Stimulated activated CD4-positive, alpha-beta T cell treated with anti-CD3 and anti-CD28 coated beads, Interleukin-2, amount 100 ng/mL, for 48 hours (primary cell): ENCODE measurements at regions not wholly inside any gene's neighbourhood (a gene's known extent, or its start where the extent isn't known, plus 50 kb on each side); places are given as distances from the start of the nearest gene placed in this dataset.

Experiments
- DNase-seq, 2 donors: peaks; one replicate each; pipeline ENCODE4 v3.0.0-alpha.2; 2020

DNA sequence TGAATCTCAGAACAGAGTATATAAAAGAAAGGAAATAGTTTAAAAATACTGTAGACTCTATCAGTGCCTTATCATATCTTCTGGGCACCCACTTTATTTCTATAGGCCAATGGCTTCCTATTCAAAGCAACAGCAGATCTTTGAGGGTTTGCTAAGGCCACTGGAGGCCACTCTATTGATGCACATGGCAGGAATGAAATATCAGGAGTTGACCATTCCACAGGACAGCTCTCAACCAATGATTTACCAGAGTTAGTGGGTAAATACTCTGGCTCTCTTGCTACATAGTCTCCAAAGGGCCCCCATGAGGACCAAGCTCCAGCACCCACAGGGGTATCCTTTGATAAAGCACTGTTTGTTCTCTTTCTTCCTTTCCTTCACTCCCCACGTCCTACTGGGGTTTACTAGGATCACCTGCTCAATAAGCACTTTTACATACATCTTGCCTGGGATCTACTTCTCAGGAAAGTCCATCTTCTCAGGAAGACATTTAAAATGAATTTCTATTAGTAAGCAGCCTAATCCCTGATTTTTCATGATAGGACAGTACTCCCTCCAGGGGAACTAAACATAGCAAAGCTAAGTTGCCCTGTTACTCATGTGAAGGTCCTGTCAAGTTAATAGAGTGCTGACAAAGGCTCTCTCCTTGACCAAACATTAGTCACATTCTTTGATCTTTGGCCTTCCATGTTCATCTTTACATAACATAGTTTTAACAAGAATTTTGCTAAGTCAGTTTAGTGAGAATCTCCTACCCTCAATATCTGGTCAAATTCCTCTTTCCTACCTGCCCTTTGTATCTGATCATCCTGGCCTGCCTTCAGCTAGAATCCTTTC is 459.7 kb downstream of the GRXCR1 start:
- DNase-seq, result no peak

DNA sequence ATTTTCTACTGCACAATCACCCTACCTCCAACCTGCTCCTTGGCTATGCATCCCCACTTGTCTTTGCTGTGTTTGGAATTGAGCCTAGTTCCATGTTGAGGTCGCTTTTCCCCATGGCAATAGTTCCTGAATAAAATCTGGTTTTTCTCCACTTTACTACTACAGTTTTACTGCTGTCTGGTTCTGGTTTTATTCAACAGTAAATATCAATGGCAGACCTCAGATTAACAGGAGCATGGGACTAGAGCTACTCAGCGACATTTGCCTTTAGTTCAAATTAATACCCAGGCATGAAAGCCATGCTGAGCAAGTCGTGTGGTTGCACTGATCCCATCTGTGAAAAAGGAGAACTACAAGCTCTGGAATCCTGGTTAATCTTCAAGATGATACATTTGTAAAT is 460.3 kb downstream of the GRXCR1 start:
- no peak for DNase-seq

DNA sequence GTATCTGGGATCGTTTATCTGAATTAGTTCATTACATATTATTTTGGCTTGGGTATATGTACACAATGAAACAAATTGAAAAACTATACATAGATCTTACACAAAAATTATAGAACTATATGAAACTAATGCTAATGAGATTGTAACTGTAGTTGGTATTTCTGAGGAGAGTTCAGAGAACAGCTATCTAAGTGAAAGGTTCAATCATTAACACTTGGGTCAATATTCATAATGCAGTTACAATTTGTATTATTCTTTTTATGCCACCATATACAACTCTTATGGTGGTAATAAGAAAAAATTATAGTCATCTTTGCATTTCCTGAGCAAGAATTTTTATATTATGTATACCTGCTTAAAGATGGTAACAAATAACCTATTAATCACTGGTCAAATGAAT is 461.0 kb downstream of the GRXCR1 start:
- no peak for DNase-seq

DNA sequence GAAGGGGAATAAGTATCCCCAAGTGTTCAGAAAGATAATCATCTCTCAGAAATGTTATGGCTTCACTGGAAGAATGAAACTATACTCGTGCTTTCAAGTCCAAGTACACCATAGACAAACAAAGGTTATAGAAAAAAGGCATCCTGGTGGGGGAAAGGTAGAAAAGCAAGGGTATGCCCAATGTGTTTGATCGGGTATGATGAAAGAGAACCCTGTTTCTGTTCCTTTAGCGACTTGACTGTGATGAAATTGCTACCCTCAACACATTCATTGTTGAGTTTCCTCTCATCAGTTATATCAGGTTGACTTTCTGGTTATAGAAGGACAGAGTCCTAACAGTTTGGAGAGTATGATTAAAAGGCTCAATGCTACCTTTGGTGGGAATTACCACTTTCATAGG is 464.3 kb downstream of the GRXCR1 start:
- DNase-seq, result no peak

DNA sequence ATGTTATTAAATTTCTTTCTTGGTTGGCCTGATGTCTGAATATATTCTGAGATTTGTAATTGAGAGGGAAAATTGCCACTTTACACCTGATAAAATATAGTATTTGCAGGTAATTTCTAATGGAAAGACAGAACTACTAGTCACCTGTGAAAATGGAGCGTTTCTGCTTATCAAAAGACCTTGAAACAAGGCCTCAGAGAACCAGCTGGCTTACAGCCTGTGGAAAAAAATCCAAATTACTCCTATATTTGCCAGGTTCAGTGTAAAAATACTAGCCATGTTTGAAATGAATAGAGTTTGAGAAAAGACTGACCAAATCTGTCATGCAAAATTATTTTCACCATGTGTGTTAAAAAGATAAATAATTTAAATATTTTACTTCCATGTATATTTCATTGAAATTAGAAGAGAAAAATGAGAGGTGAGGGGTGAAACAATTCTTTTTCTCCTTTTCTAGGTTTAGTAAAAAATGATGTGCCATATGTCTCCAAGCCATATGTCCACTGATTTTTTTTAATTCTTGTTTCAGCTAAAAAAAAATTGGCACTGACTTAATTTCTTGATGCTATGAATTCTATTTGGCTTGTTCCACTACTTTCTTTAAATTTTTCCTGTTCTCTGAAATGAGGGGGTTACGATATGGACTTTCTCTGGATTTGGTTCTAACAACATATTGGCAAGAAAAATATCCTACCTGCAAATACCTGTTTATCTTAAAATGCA is 464.9 kb downstream of the GRXCR1 start:
- no peak for DNase-seq

DNA sequence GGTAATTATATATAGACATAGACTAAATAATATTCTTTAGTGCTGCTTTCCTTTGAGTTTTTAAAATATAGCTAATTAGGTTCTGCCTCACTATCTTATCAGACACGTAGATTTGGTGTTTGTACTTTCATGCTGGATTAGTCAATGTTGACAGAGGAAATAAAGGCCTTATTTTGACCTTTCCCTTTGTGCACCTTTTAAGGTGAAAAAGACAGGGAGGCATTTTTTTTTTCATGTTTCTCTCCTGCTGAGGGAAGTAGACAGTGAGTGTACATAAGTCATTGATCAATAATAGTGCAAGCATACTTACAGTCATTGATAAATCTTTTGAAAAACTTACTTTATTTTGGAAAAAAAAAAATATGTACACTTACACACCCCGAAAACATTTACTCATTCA is 467.8 kb downstream of the GRXCR1 start:
- no peak for DNase-seq

DNA sequence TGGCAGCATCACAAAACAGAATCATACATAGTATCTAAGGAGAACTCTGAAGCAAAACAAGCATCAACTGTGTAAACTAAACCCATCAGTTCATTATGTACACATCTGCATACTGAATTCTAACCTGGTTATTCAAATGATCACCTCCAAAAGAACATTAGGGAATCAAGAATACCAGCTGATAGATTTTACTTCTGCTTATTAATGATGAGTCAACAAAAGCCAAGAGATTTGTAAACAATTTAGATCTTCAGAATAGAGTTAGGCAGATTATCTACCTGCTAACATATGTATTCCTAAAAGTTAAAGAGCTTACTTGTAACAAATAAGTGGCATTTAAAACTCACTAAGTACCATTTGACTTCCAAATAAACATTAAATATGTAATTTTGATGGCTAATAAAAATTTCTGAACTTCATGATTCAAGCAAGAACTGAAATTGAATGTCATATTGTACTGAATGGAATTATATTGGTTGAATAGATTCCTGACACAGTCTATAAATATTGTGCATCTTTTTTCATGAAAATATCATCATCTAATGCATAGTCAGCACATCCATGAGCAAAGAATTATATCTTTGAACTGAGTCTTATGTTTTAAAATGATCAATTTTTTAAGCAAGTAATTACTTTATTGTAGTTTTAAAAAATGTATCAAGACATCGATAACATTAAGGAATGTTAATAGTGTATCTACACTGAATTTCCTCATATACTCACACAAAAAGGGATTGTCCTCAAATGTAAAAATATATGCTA is 470.5 kb downstream of the GRXCR1 start:
- DNase-seq, result no peak

DNA sequence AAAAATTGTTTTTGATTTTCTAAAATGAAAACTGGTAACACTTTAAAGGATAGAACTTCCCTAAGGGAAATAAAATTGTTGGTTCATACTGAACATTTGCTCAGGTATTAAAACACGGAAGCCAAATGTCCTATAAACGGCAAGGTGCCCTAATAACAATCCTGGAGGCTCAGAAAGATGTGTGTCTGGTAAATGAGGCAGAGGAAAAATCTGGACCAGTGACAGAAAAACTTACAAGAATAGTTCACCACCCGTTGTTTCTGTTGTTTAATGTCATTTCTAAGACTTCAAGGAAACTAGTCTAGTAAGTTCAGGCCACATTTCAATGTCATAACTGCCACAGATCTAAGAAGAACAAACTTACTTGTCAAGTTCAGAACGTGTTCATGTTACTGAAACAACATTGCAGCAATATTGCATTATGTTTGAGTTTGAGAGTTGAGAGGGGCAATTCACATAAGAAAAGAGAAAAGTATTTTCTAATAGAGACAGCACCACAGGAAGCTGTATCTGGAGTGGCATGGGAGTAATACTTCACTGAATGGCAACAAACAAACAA is 476.6 kb downstream of the GRXCR1 start:
- DNase-seq, result no peak

DNA sequence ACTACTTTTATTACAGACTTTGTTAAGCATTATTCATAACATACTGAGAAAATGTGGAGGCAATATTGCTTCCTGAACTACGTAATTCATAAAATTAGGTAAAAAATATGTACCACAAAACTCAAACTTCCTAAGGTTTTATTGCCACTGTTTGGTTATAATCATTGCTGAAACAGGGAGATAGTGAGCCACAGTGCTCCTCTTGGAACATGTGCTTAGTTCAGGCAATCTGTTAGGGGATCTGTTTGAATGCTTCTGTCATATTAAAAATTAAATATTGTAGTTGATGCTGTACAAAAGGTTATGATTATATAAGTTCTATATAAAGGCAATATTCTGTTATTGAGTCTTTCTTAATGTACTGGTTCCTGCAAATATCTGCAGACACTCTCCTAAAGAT is 480.7 kb downstream of the GRXCR1 start:
- DNase-seq, result no peak

DNA sequence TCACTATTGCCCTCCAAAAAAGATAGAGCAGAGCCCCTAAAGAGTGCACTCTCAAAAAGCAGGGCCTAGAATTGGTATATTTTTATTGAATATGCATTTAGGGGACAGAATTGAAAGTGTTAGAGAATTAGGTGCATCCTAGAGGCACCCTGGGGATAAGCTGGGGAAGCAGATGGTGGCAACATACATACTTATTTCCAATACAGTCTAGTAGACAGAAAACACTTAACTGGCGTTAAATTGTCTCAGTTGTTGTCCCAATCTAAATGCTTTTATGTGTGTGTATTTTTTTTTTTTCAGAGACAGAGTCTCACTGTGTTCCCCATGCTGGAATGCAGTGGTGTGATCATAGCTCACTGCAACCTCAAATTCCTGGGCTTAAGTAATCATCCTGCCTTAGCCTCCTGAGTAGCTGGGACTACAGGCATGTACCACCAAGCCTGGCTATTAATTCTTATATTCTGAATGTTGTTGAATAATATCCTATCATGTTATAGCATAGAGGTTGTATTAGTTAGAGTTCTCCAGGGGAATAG is 481.8 kb downstream of the GRXCR1 start:
- no peak for DNase-seq

DNA sequence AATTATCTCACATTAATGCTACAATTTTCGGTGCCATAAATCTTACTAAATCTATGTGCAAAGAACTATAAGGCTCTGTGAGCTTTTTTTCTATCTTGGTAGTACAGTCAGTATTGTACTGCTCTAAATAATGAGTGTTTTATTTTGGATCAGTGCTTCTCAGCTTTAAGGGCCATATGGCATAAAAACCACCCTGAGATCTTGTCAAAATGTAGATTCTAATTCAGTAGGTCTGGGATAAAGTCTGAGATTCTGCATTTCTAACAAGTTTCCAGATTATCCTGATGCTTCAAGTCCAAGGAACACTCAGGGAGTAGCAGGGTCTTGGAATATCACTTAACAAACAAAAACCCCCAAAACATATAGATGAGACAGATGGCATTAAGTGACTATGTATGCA is 486.5 kb downstream of the GRXCR1 start:
- DNase-seq, result no peak

DNA sequence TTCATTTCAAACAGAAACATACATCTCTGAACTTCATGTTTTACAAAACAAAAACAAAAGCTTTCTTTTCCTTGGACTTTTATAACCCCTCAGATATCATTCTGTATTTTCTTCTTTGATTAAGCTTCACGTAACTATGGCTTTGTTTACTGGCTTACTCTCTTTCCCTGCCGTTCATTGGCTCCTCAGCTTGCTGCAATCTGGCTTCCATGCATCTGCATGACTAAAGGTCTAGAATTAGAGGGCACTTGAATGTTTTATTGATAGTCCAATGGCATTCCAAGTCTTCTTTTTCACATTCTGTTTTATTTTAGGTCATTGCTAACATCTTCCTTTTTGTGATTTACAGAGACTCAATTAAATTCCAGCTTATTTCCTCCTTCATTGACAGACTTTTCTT is 487.6 kb downstream of the GRXCR1 start:
- DNase-seq, result no peak

DNA sequence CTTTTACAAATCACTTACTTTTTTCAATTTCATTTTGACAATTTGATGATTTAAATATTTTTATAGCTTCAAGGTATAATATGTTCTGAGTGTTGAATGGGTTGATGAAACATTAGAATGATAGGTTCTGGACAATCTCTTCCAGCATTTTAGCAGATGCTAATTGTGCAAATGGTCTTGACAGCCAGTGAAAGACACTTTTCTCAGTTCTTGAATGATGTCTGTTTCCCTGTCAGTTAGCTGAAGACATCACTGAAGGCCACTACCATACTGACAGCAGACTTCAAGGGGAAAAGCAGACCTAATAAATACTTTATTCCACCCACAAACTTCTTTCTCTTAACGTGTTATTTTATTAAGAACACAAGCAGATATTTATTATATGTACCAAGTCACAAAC is 498.6 kb downstream of the GRXCR1 start:
- DNase-seq, result no peak

DNA sequence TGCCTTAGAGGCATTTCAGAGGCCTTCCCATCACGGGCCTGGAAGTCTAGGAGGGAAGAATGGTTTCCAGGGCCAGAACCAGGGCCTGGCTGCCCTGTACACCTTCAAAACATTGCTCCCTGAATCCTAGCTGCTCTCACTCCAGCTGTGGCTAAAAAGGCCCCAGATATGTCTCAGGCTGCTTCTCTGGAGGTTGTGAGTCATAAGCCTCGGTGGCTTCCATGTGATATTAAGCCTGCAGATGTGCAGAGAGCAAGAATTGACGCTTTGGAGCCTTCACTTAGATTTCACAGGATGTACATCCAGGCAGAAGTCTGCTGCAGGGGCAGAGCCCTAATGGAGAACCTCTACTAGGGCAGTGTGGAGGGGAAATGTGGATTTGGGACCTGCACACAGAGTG is 502.5 kb downstream of the GRXCR1 start:
- DNase-seq, result no peak

DNA sequence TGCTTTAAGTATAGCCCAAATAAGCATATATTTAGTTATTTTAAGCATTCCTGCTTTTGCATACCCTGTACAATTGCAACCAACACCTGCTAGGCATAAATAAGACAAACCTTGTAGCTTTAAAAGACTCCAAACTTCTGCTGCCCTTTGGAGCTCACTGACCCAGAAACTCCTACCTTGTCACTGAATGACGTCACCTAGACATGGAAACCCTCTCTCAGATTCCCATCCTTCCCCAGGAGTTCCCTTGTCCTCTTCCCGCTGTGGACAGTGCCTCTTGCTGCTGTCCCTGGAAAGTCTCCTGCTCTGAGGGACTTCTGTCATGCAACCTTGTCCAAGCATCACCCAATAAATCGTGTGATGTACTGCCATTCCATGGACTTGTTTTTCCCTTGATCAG is 507.2 kb downstream of the GRXCR1 start:
- no peak for DNase-seq

DNA sequence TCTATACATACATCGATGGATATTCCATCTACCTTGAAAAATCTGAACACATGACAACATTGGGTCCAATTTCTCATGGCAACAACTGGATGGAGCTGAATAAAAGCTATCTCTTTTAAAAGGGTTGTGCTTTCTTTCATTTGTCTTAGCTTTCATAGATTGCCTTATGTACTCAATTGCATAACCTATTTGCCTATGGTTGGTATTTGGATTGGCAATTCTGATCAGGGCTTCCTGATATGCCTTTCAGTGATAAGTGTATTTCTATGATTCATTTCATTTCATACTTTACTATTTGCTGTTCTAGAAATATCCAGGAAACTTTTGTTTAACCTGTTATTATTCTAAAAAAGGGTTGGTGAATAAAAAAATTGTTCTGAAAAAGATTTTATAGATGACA is 509.9 kb downstream of the GRXCR1 start:
- DNase-seq, result no peak

DNA sequence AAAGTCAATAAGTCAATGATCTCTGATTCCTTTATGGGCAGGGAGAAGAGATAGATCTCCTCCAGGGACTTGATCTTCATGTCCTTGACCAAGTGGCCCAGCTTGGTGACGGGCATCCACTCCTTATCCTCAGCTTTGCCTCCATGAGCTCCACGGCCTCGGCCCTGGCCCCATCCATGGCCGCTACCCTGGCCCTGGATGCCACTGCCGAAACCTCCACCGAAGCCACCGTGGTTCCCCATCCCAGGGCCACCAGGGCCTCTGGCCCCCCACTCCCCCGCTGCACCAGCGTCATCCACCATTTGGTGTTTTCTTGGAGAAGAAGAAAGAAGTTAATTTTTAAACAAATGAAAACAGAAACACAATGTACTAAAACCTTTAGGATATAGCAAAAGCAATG is 518.1 kb downstream of the GRXCR1 start:
- DNase-seq, result no peak

DNA sequence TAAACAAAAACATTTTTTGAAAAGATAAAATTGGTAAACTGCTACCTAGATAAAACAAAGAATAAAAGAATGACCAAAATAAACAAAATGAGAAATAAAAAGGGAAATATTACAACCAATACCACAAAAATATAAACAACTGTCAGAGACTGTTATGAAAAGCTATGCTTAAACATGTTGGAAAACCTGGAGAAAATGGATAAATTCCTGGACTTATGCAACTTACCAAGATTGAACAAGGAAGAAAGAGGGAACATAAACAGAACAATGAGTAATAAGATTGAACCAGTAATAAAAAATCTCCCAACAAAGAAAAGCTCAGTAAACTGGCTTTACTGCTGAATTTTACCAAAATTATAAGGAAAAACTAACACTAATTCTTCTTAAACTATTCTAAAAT is 518.7 kb downstream of the GRXCR1 start:
- DNase-seq, result no peak

DNA sequence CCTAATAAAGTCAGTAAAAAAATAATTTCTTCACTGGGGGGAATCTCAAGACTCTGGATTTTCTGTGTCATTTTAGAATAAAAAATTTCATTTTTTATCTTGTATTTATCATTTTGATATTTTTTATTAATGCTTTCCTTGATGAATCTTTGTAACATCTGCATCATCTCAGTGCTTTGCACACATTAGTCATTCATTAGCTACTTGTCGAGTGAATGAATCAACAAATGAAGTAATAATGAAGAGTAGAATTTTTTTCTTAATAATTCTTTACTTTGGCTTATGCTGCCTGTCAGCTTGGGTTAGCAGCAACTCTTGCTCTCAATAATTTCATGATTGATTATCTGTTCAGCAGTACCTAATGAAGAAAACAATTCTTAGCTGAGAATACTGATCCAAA is 530.8 kb downstream of the GRXCR1 start:
- no peak for DNase-seq

DNA sequence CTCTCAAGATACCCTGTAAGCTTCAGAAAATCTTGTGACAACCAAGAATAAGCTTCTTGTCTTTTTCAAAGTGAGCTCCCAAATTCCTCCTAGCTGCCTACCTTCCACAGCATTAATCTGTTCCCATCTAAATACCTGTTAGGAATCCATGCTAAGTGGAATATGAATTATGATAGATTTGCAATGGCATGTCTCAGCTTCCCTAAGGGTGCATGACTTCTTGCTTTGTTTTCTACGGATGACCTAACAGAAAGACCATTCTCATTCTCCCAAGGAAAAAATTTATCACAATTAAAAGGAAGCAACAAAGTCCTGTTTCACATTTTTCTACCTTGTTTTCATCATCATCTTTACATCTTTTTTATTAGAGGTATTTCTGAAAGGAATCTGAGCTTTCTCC is 532.7 kb downstream of the GRXCR1 start:
- DNase-seq, result no peak

DNA sequence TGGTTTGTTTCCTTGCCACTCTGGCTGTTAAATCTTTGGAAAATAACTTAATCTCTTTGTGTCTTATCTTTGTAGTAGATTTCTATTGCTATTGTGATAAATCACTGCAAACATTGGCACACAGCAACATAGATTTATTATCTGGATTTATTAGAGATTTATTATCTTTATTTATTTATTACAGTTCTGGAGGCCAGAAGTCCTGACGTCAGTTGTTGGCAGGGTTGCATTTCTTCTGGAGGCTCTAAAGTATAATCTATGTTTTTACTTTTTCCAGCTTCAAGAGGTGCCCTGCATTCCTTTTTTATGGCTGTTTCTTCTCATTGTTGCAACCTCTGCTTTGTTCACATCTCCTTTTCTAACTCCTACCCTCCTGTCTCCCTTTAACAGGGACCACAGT is 542.8 kb downstream of the GRXCR1 start:
- DNase-seq, result no peak

DNA sequence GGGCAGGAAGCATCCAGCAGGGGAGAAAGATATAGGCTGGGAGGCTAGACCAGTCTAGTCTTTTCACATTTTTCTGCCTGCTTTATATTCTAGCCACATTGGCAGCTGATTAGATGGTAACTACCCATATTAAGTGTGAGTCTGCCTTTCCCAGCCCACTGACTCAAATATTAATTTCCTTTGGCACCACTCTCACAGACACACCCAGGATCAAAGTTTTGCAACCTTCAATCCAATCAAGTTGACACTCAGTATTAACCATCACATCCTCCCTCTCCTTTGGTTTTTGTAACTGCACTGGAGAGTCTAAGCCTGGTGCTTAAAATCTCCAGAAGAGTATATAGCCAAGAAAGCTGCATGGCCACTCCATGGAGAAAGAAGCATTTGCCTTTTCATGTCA is 560.4 kb downstream of the GRXCR1 start:
- no peak for DNase-seq

DNA sequence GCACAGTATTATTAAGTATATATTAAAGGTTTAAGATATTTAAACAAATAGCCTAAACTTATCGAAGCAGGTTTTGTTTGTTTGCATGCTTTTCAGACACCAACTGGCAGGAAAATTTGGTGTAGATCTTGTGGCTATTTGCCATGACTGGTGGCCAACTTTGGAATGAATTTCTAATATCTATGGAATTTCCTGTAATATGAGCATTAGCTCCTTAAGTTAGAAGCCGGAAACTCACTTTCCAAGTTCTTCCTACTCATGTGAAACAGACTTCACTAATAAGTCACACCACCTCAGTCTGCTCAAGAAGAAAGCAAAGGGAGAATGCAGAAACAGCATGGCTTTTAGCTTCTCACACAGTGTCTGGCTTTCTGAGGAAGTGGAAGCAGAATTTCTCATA is 563.9 kb downstream of the GRXCR1 start:
- DNase-seq, result no peak
